B cell (primary cell): ENCODE measurements at regions not wholly inside any gene's neighbourhood (a gene's known extent, or its start where the extent isn't known, plus 50 kb on each side); places are given as distances from the start of the nearest gene placed in this dataset.

Experiments used
- EZH2 ChIP-seq: IDR thresholded peaks from 2 replicates; pipeline ENCODE4 v1.6.1; 2012; ENCODE audit warnings: borderline replicate concordance, low read depth, mild to moderate bottlenecking, moderate library complexity, low read length; ENCODE audit not compliant: insufficient read depth, poor library complexity, severe bottlenecking
- TF ChIP-seq, protein P1 (sequence below): fragments of 200-600 bp; IDR thresholded peaks from one replicate; pipeline ENCODE4 v1.8.0; 2022; ENCODE audit warnings: antibody characterized with exemption, mild to moderate bottlenecking

DNA sequence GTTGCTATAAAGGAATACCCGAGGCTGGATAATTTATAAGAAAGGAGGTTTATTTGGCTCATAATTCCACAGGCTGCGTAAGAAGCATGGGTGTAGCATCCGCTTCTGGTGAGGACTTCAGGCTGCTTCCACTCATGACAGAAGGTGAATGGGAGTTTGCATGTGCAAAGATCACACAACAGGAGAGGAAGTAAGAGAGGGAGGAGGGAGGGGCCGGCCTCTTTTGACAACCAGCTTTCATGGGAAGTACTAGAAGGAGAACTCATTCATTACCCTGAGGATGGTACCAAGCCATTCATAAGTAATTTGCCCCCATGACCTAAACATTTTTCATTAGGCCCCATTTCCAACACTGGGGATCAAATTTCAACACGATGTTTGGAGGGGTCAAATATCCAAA lies 386.8 kb upstream of the NETO1 start:
- TF ChIP-seq, protein P1, sequence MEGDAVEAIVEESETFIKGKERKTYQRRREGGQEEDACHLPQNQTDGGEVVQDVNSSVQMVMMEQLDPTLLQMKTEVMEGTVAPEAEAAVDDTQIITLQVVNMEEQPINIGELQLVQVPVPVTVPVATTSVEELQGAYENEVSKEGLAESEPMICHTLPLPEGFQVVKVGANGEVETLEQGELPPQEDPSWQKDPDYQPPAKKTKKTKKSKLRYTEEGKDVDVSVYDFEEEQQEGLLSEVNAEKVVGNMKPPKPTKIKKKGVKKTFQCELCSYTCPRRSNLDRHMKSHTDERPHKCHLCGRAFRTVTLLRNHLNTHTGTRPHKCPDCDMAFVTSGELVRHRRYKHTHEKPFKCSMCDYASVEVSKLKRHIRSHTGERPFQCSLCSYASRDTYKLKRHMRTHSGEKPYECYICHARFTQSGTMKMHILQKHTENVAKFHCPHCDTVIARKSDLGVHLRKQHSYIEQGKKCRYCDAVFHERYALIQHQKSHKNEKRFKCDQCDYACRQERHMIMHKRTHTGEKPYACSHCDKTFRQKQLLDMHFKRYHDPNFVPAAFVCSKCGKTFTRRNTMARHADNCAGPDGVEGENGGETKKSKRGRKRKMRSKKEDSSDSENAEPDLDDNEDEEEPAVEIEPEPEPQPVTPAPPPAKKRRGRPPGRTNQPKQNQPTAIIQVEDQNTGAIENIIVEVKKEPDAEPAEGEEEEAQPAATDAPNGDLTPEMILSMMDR = no peak
- no peak for TF ChIP-seq EZH2
